ENCODE measurements at regions not wholly inside any gene's neighbourhood (a gene's known extent, or its start where the extent isn't known, plus 50 kb on each side); places are given as distances from the start of the nearest gene placed in this dataset.

- Histone ChIP-seq H3K27me3 (replicated peaks in 1 of 2; ENCODE audit: control insufficient read depth in 2 of 2, insufficient read depth in 2 of 2, low read length in 1 of 2) (0 out of 4 replicates have a peak, but pooled peaks cover 0 to 4% of the 10 kb centered on the region in 2 experiments), H4K20me1 (ENCODE audit: control insufficient read depth, insufficient read depth) (no peaks in the 10 kb centered on the region), H2AFZ (ENCODE audit: control insufficient read depth, low read depth, low read length) (no peak overlapping the region), H3K36me3 (ENCODE audit: control insufficient read depth in 2 of 2, insufficient read depth in 2 of 2, low read length in 1 of 2) (no peaks in the 10 kb centered on the region), H3K9me3 (replicated peaks; ENCODE audit: control insufficient read depth, insufficient read depth, low read length) (no peaks in the 10 kb centered on the region), H3K4me3 (no peak overlapping the region), H3K4me1 (ENCODE audit: control insufficient read depth, insufficient read depth, low read length) (no peaks in the 10 kb centered on the region), H3K4me2 (ENCODE audit: control insufficient read depth, insufficient read depth) (no peak overlapping the region), H3K79me2 (ENCODE audit: control insufficient read depth, insufficient read depth, low read length) (no peaks in the 10 kb centered on the region), H3K9ac (ENCODE audit: control insufficient read depth, insufficient read depth, low read length) (no peak overlapping the region), H3K27ac (ENCODE audit: control insufficient read depth, insufficient read depth) (no peak overlapping the region)
- RAD21 ChIA-PET (ENCODE audit: unreplicated experiment) = no interaction called here
- POLR2A ChIA-PET = no interaction called here
- no TSS peak for BruUV-seq (replicated peaks)
- intact Hi-C loops (cut with micrococcal nuclease; ENCODE audit: unreplicated experiment) (no loop called here), in situ Hi-C loops (cut with MboI) (no loop called here)
- FAIRE-seq = no peak
- no peak for TF ChIP-seq ZNF622 (IDR thresholded peaks at IDR 0.05)
- WGBS (ENCODE audit: insufficient coverage, insufficient replicate concordance, low lambda C conversion rate, missing lambda C conversion rate) = 65% methylated on average over 3 of the region's 3 CpGs
- ATAC-seq = no peak
- SMC1A ChIA-PET (ENCODE audit: uncharacterized antibody, unreplicated experiment) = interaction anchor here (0.5 kb wide), 1 partner anchor 115 kb away, joined by 3 read pairs; no protein-coding TSS in a partner anchor
- CTCF ChIA-PET = no interaction called here
- DNase-seq (ENCODE audit: low read depth, low spot score) = no peak
Measured at GRCh38 chr12:9273276-9273675, 65.1 kb upstream of the PZP start.

- Histone ChIP-seq H3K4me1 (ENCODE audit: control insufficient read depth, insufficient read depth, low read length) (no peaks in the 10 kb centered on the region), H3K36me3 (ENCODE audit: control insufficient read depth in 2 of 2, insufficient read depth in 2 of 2, low read length in 1 of 2) (no peaks in the 10 kb centered on the region), H3K79me2 (ENCODE audit: control insufficient read depth, insufficient read depth, low read length) (no peaks in the 10 kb centered on the region), H4K20me1 (ENCODE audit: control insufficient read depth, insufficient read depth) (no peaks in the 10 kb centered on the region), H2AFZ (ENCODE audit: control insufficient read depth, low read depth, low read length) (no peak overlapping the region), H3K4me3 (no peak overlapping the region), H3K9ac (ENCODE audit: control insufficient read depth, insufficient read depth, low read length) (no peak overlapping the region), H3K27me3 (replicated peaks in 1 of 2; ENCODE audit: control insufficient read depth in 2 of 2, insufficient read depth in 2 of 2, low read length in 1 of 2) (0 out of 4 replicates have a peak, but pooled peaks cover 0 to 4% of the 10 kb centered on the region in 2 experiments), H3K4me2 (ENCODE audit: control insufficient read depth, insufficient read depth) (no peak overlapping the region), H3K9me3 (replicated peaks; ENCODE audit: control insufficient read depth, insufficient read depth, low read length) (no peaks in the 10 kb centered on the region), H3K27ac (ENCODE audit: control insufficient read depth, insufficient read depth) (no peak overlapping the region)
- ChIA-PET SMC1A (ENCODE audit: uncharacterized antibody, unreplicated experiment) (no interaction called here), RAD21 (ENCODE audit: unreplicated experiment) (no interaction called here), CTCF (no interaction called here), POLR2A (no interaction called here)
- 0% methylated on average over 1 of the region's 1 CpG for WGBS (ENCODE audit: insufficient coverage, insufficient replicate concordance, low lambda C conversion rate, missing lambda C conversion rate)
- FAIRE-seq (no peak), ATAC-seq (no peak), DNase-seq (ENCODE audit: low read depth, low spot score) (no peak)
- in situ Hi-C loops (cut with MboI) (no loop called here), intact Hi-C loops (cut with micrococcal nuclease; ENCODE audit: unreplicated experiment) (no loop called here)
- no TSS peak for BruUV-seq (replicated peaks)
- no peak for TF ChIP-seq TCF3 (IDR thresholded peaks at IDR 0.05; ENCODE audit: borderline replicate concordance, insufficient read depth, low read depth, low read length)
- TF ChIP-seq BCL11A (IDR thresholded peaks at IDR 0.05; ENCODE audit: low read depth, low read length) = no peak
- no peak for TF ChIP-seq MYB (IDR thresholded peaks at IDR 0.05; ENCODE audit: borderline replicate concordance, low read depth, low read length)
- TF ChIP-seq CBX5 (IDR thresholded peaks at IDR 0.05; ENCODE audit: low read depth) = no peak
- TF ChIP-seq MLLT1 (IDR thresholded peaks at IDR 0.05) = no peak
- TF ChIP-seq HSF1 (IDR thresholded peaks at IDR 0.05; ENCODE audit: low read depth, low read length) = no peak
- no peak for TF ChIP-seq SMAD5 (IDR thresholded peaks at IDR 0.05; ENCODE audit: low read depth)
- TF ChIP-seq RELA (IDR thresholded peaks at IDR 0.05; ENCODE audit: borderline replicate concordance, partially characterized antibody) = no peak
- no peak for TF ChIP-seq NR2C2 (IDR thresholded peaks at IDR 0.05; ENCODE audit: borderline replicate concordance, control insufficient read depth, insufficient read length, low read depth)
- no peak for TF ChIP-seq ZBTB4 (CRISPR knock-in tag; IDR thresholded peaks at IDR 0.05)
- TF ChIP-seq ZNF622 (IDR thresholded peaks at IDR 0.05) = no peak
Measured at GRCh38 chr12:9271875-9272274, 63.7 kb upstream of the PZP start.
